Breast epithelium (tissue), 3 donors: ENCODE measurements at regions not wholly inside any gene's neighbourhood (a gene's known extent, or its start where the extent isn't known, plus 50 kb on each side); places are given as distances from the start of the nearest gene placed in this dataset.

ENCODE experiments used
- POLR2A ChIP-seq: fragments of 450-650 bp; IDR thresholded peaks from one replicate; pipeline ENCODE4 v1.6.1; 2016; ENCODE audit warnings: antibody characterized with exemption, mild to moderate bottlenecking, moderate library complexity
- POLR2AphosphoS5 ChIP-seq, 3 donors: sonication (generic); formaldehyde crosslinking; IDR thresholded peaks; one replicate each; pipeline ENCODE4 v1.6.1; 2017; ENCODE audit warnings: antibody characterized with exemption in 3 of 3
- TF ChIP-seq, protein P1 (sequence below), 3 donors: fragments of 450-650 bp; IDR thresholded peaks; one replicate each; pipeline ENCODE4 v1.5.1; 2016 to 2017; ENCODE audit warnings: antibody characterized with exemption in 3 of 3, mild to moderate bottlenecking in 3 of 3, moderate library complexity in 3 of 3

DNA sequence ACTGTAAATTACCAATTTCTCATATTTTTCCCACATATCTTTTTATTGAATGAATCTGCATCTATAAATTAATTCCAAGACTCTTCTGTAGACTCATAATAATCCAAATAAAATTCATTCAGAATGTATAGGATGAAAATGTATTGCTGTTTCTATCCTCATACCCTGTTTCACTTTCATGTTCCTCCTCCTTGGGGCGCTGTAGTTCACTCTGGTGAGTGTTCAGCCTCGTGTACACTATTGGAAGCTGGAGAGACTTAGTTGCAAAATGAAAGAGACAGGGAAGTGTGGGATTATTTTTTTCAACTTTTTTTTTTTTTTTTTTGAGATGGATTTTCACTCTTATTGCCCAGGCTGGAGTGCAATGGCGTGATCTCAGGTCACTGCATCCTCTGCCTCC is 296.1 kb downstream of the TLL1 start:
- TF ChIP-seq, protein P1, sequence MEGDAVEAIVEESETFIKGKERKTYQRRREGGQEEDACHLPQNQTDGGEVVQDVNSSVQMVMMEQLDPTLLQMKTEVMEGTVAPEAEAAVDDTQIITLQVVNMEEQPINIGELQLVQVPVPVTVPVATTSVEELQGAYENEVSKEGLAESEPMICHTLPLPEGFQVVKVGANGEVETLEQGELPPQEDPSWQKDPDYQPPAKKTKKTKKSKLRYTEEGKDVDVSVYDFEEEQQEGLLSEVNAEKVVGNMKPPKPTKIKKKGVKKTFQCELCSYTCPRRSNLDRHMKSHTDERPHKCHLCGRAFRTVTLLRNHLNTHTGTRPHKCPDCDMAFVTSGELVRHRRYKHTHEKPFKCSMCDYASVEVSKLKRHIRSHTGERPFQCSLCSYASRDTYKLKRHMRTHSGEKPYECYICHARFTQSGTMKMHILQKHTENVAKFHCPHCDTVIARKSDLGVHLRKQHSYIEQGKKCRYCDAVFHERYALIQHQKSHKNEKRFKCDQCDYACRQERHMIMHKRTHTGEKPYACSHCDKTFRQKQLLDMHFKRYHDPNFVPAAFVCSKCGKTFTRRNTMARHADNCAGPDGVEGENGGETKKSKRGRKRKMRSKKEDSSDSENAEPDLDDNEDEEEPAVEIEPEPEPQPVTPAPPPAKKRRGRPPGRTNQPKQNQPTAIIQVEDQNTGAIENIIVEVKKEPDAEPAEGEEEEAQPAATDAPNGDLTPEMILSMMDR (IDR thresholded peaks at IDR 0.05), result no peak
- TF ChIP-seq POLR2A (no peak), POLR2AphosphoS5 (IDR thresholded peaks at IDR 0.05) (no peak)
